ENCODE measurements at regions not wholly inside any gene's neighbourhood (a gene's known extent, or its start where the extent isn't known, plus 50 kb on each side); places are given as distances from the start of the nearest gene placed in this dataset.

GRCh38 chr1:4422504-4423289 lies 231.7 kb upstream of the AJAP1 start:
- DNase-seq (ENCODE audit: low read depth in 2 of 2), result no peak

- DNase-seq (ENCODE audit: low read depth in 2 of 2), result no peak
Measured at GRCh38 chr1:4424254-4424653, 230.2 kb upstream of the AJAP1 start.

GRCh38 chr1:4424766-4425165 lies 229.6 kb upstream of the AJAP1 start:
- DNase-seq (ENCODE audit: low read depth in 2 of 2), result no peak

- DNase-seq (ENCODE audit: low read depth in 2 of 2), result no peak
Measured at GRCh38 chr1:4425892-4426291, 228.5 kb upstream of the AJAP1 start.

DNA sequence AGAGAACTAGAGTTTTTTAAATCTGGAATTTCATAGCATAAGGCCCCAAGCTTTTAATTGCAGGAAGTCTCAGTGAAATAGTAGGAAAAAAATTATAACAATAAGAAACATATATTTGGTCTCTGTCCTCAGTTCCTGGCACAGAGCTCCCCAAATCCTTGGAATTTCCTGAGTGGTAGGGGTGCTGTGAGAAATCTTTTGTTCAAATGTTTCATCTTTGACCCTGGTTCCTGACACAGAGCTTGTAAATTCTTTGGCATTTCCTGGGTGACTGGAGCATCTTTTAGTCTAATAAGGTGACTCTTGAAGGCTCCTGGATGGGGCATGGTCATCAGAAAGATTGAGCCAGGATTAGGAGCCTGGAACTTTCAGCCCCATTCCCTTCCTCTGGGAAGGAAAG lies 225.7 kb upstream of the AJAP1 start:
- no peak for DNase-seq (ENCODE audit: low read depth in 2 of 2)

GRCh38 chr1:4430406-4431365 lies 223.7 kb upstream of the AJAP1 start:
- DNase-seq (ENCODE audit: low read depth in 2 of 2), result no peak

- DNase-seq (ENCODE audit: low read depth in 2 of 2), result no peak
Measured at GRCh38 chr1:4431491-4431890, 222.9 kb upstream of the AJAP1 start.

GRCh38 chr1:4433075-4433474 lies 221.3 kb upstream of the AJAP1 start:
- DNase-seq (ENCODE audit: low read depth in 2 of 2), result no peak

GRCh38 chr1:4444086-4444485 lies 210.3 kb upstream of the AJAP1 start:
- DNase-seq (ENCODE audit: low read depth in 2 of 2), result no peak

GRCh38 chr1:4447778-4448420 lies 206.5 kb upstream of the AJAP1 start:
- no peak for DNase-seq (ENCODE audit: low read depth in 2 of 2)

DNA sequence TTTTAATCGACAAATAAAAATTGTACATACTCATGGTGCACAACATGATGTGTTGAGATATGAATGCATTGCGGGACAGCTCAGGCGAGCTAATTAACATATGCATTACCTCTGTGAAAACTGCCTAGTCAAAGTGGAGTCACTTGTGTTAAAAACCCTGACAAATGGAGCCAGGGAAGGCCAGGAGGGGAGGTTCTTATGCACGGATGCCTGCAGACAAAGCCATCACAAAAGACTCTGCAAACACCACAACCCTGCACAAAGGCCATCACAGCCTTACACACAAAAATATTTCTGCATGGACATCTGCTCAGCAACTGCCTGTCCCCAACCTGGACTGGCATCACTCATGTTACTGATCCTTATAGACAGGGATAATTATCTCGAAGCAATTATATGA lies 204.4 kb upstream of the AJAP1 start:
- DNase-seq (ENCODE audit: low read depth in 2 of 2), result no peak

- DNase-seq (ENCODE audit: low read depth in 2 of 2), result peak; percentile 1 to 2
Measured at GRCh38 chr1:4452701-4453100, 201.7 kb upstream of the AJAP1 start.

DNA sequence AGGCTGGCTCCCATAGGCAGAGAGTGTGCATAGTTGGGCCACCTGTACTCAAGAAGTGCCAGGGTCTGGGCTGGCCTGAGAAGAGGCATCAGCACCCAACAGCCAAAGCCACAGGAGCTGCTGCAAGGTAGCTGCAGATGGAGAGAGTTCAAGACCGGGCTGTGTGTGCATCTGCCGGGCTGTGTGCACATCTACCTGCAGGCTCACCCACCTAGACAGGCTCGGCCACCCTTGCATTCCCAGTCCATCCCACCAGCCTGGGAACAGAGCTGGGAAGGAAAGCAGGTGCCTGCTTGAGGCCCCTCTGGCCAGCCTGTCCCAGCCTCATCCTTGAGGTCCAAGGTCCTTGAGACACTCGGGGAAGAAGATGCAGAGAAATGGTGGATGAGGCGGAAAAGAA lies 194.4 kb upstream of the AJAP1 start:
- DNase-seq (ENCODE audit: low read depth in 2 of 2), result no peak

DNA sequence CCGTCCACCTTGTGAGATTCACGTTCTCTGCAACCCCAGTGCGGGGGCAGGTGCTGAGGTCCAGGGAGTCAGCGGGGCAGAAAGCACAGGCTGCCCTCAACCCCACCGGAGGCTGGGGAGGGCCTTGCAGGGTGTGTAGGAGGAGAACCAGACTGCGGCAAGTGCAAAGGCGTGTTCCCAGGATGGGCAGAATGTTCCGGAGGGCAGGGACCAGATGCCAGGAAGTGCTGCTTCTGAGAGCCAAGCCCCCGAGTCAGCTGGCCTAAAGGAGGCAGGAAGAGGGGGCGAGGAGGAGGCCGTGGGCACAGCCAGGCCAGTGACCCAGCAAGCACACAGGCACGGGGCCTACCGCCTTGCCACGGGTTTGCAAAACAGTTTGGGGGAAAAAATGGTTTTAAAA lies 193.8 kb upstream of the AJAP1 start:
- no peak for DNase-seq (ENCODE audit: low read depth in 2 of 2)

GRCh38 chr1:4461726-4462290 lies 192.6 kb upstream of the AJAP1 start:
- DNase-seq (ENCODE audit: low read depth in 2 of 2), result no peak

DNA sequence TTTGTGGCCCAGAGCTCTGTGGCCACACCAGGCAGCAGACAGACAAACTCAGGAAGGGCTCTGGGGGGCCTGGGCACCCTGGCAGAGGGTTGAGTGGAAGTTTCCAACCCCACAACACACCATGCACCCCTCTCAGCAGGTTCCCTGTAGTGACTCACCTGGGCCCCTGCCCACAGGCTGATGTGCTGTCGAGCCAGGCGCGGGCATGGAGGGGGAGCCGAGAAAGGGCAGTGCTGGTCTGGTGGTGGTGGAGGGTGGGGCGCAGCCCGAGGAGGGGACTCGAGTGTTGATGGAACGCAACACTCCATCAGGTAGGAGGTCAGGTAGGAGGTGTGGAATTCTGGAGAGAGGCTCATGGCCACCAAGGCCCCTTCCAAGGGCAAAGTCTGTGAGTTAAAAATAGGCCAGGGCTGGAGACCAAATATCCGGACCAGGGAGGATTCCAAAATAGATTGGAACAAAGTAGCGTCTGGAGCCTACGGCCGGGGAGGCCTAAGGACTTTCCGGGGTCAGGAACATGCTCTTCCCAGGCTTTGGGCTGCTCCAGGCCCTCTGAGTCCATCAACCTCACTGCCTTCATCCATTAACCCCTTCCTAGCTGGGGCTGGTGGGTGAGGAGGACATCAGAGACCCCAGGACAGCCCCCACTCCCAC lies 191.5 kb upstream of the AJAP1 start:
- no peak for DNase-seq (ENCODE audit: low read depth in 2 of 2)

- no peak for DNase-seq (ENCODE audit: low read depth in 2 of 2)
Measured at GRCh38 chr1:4463631-4464030, 190.8 kb upstream of the AJAP1 start.

- DNase-seq (ENCODE audit: low read depth in 2 of 2), result no peak
Measured at GRCh38 chr1:4464478-4464877, 189.9 kb upstream of the AJAP1 start.

GRCh38 chr1:4467241-4467640 lies 187.2 kb upstream of the AJAP1 start:
- no peak for DNase-seq (ENCODE audit: low read depth in 2 of 2)

GRCh38 chr1:4468386-4468785 lies 186.0 kb upstream of the AJAP1 start:
- DNase-seq (ENCODE audit: low read depth in 2 of 2), result no peak

- DNase-seq (ENCODE audit: low read depth in 2 of 2), result no peak
Measured at GRCh38 chr1:4468804-4469514, 185.4 kb upstream of the AJAP1 start.

Data from fibroblast of skin of left biceps (primary cell).